ENCODE measurements at regions not wholly inside any gene's neighbourhood (a gene's known extent, or its start where the extent isn't known, plus 50 kb on each side); places are given as distances from the start of the nearest gene placed in this dataset.
"Not testable (repeated sequence)": the region's sequence is repeated elsewhere in the genome, so short reads cannot be mapped to it uniquely, and the experiment has no call there.

GRCh38 chr2:128641421-128642080, 322.9 kb upstream of the HS6ST1 start:
- DNase-seq: no peak

GRCh38 chr2:128642316-128642715, 323.6 kb upstream of the HS6ST1 start:
- no peak for DNase-seq

- no peak for DNase-seq
Observed at GRCh38 chr2:128642821-128643220, 324.2 kb upstream of the HS6ST1 start.

- DNase-seq: no peak
Observed at GRCh38 chr2:128643221-128644065, 324.8 kb upstream of the HS6ST1 start.

- no peak for DNase-seq
Observed at GRCh38 chr2:128644156-128644555, 325.5 kb upstream of the HS6ST1 start.

GRCh38 chr2:128644718-128645256, 326.1 kb upstream of the HS6ST1 start:
- no peak for DNase-seq

GRCh38 chr2:128645631-128646030, 327.0 kb upstream of the HS6ST1 start:
- no peak for DNase-seq

- DNase-seq: no peak
Observed at GRCh38 chr2:128646091-128646490, 327.4 kb upstream of the HS6ST1 start.

- no peak for DNase-seq
Observed at GRCh38 chr2:128646691-128647090, 328.0 kb upstream of the HS6ST1 start.

- no peak for DNase-seq
Observed at GRCh38 chr2:128651000-128651399, 332.3 kb upstream of the HS6ST1 start.

GRCh38 chr2:128654408-128654807, 335.7 kb upstream of the HS6ST1 start:
- DNase-seq: no peak

GRCh38 chr2:128660836-128661235, 342.2 kb upstream of the HS6ST1 start:
- DNase-seq: no peak

- no peak for DNase-seq
Observed at GRCh38 chr2:128661311-128661710, 342.6 kb upstream of the HS6ST1 start.

- DNase-seq: no peak
Observed at GRCh38 chr2:128662051-128662471, 343.4 kb upstream of the HS6ST1 start.

GRCh38 chr2:128663371-128664050, 344.8 kb upstream of the HS6ST1 start:
- DNase-seq: no peak

- no peak for DNase-seq
Observed at GRCh38 chr2:128664499-128664971, 345.9 kb upstream of the HS6ST1 start.

GRCh38 chr2:128665113-128665512, 346.4 kb upstream of the HS6ST1 start:
- DNase-seq: no peak

- DNase-seq: no peak
Observed at GRCh38 chr2:128666596-128666995, 347.9 kb upstream of the HS6ST1 start.

GRCh38 chr2:128667391-128667790, 348.7 kb upstream of the HS6ST1 start:
- DNase-seq: no peak

- DNase-seq: no peak
Observed at GRCh38 chr2:128668946-128669345, 350.3 kb upstream of the HS6ST1 start.

- no peak for DNase-seq
Observed at GRCh38 chr2:128670066-128670465, 351.4 kb upstream of the HS6ST1 start.

- DNase-seq: not testable (repeated sequence)
Observed at GRCh38 chr2:128671981-128672757, 353.5 kb upstream of the HS6ST1 start.

All from NCI-H2107 (cell line).